ENCODE measurements at regions not wholly inside any gene's neighbourhood (a gene's known extent, or its start where the extent isn't known, plus 50 kb on each side); places are given as distances from the start of the nearest gene placed in this dataset.

DNA sequence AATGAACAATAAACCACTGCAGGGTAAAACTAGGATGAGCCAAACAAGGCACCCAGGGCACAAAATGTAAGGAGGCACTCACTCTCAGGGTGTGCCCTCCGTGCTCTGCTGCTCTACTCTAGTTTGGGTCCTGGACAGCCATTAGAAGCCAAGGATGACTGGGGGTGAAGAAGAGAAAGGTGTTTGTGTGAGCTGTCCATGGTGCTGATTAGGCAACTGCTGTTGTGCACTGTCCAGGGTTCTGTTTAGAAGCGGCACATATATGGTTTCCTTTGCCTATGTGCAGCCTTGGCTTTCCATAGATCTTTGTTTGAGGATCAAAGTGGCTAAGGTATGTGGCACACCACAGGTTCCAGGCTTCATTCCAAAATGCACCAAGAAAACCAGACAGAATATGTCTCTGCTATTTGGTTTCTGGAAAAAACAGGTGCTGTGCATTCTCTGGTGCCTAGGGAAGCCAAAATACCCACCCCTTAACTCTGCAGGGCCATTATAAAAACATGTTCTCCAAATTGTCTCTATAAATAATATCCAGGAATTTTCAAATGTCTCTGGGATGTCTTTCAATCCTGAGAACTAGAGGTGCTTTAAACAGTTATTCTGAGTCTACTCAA is 123.5 kb downstream of the CBLN1 start:
- Mint-ChIP-seq H3K27ac (no peak overlapping the region), H3K9me3 (peaks cover 16% of the 10 kb centered on the region), H3K4me1 (no peaks in the 10 kb centered on the region), H3K36me3 (no peaks in the 10 kb centered on the region), H3K27me3 (no peaks in the 10 kb centered on the region), H3K4me3 (no peak overlapping the region)

- Mint-ChIP-seq H3K36me3 (no peaks in the 10 kb centered on the region), H3K4me3 (no peak overlapping the region), H3K9me3 (peaks cover 31% of the 10 kb centered on the region), H3K4me1 (no peaks in the 10 kb centered on the region), H3K27ac (no peak overlapping the region), H3K27me3 (peaks cover 6% of the 10 kb centered on the region)
Observed at GRCh38 chr16:49150341-49150740, 131.3 kb downstream of the CBLN1 start.

GRCh38 chr16:49148410-49148809 is 133.2 kb downstream of the CBLN1 start:
- no peak overlapping the region for H3K27ac Mint-ChIP-seq
- peaks cover 6% of the 10 kb centered on the region for H3K27me3 Mint-ChIP-seq
- no peaks in the 10 kb centered on the region for H3K4me1 Mint-ChIP-seq
- H3K9me3 Mint-ChIP-seq, result peaks cover 25% of the 10 kb centered on the region
- no peak overlapping the region for H3K4me3 Mint-ChIP-seq
- H3K36me3 Mint-ChIP-seq, result no peaks in the 10 kb centered on the region

DNA sequence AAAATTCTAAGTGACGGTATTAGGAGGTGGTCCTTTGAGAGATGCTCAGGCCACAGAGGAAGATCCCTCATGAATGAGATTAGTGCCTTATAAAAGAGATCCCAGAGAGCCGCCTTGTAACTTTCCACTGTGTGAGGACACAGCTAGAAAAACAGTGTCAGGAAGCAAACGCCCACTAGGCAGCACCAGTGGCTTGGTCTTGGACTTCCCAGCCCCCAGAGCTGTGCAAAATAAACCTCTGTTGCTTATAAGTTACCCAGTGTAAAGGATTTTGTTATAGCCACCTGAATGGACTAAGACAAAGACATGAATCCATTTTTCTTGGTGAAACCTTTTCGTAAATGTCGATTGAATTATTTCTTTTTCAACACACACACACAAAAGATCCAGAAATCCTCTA is 141.0 kb downstream of the CBLN1 start:
- Mint-ChIP-seq H3K4me1 (no peaks in the 10 kb centered on the region), H3K27me3 (no peaks in the 10 kb centered on the region), H3K9me3 (peaks cover 1% of the 10 kb centered on the region), H3K4me3 (no peak overlapping the region), H3K27ac (no peak overlapping the region), H3K36me3 (no peaks in the 10 kb centered on the region)

DNA sequence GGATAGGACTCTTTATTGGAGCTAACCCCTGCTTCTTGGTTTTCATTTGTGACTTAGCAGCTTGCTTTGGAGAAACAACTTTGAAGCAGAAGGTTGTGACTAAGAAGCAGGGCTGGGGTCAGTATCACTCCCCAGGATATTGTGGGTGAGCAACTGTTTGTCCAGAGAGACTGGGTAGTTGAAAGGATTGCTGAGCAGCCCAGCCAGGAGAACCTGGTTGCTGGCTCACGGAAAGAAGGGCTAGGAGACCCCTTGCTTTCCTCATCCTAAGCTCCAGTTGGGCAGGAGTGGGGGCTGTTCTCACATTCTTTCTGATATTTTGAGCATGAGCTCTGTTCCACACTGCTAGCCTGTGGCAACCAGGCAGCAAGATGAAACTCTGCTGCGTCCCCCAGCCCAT is 151.2 kb downstream of the CBLN1 start:
- H3K9me3 Mint-ChIP-seq, result no peaks in the 10 kb centered on the region
- H3K36me3 Mint-ChIP-seq, result no peaks in the 10 kb centered on the region
- H3K27ac Mint-ChIP-seq, result no peak overlapping the region
- no peaks in the 10 kb centered on the region for H3K4me1 Mint-ChIP-seq
- H3K27me3 Mint-ChIP-seq, result no peaks in the 10 kb centered on the region
- H3K4me3 Mint-ChIP-seq, result no peak overlapping the region

DNA sequence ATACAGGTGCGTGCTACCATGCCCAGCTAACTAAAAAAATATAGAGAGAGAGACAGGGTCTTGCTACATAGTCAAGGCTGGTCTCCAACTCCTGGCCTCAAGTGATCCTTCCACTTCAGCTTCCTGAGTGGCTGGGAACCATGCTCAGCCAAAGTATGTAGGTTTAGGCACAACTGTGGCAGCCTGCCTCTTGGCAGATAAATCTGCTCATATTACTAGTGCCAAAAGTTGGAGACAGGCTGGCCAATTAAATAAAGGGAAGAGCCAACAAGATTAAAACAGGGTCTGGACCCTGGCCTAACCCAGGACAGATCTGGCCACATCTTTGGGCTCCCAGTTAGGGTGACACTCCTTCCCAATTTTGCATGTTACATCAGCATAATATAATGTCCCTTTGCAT is 151.7 kb downstream of the CBLN1 start:
- Mint-ChIP-seq H3K27me3 (no peaks in the 10 kb centered on the region), H3K9me3 (no peaks in the 10 kb centered on the region), H3K27ac (no peak overlapping the region), H3K36me3 (no peaks in the 10 kb centered on the region), H3K4me1 (no peaks in the 10 kb centered on the region), H3K4me3 (no peak overlapping the region)

DNA sequence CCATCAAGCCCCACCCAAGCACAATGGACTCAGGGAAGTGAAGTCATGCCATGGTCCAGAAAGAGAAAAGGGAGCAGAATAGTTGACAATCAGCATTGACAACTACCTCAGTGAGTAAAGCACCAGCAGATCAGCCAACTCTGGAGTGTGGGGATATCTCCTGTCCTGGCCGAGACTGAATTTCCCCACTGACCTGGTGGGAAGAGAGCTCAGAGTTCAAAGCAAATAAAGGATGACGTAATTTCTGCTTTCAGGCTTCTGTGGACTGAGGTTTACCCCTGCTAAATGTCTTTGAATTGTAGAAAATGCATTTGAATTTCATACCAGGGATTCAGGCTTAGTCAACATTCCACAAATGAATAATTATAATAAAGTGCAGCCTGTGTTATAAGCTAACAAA is 152.9 kb downstream of the CBLN1 start:
- Mint-ChIP-seq H3K36me3 (no peaks in the 10 kb centered on the region), H3K4me1 (no peaks in the 10 kb centered on the region), H3K27me3 (no peaks in the 10 kb centered on the region), H3K4me3 (no peak overlapping the region), H3K27ac (no peak overlapping the region), H3K9me3 (no peaks in the 10 kb centered on the region)

DNA sequence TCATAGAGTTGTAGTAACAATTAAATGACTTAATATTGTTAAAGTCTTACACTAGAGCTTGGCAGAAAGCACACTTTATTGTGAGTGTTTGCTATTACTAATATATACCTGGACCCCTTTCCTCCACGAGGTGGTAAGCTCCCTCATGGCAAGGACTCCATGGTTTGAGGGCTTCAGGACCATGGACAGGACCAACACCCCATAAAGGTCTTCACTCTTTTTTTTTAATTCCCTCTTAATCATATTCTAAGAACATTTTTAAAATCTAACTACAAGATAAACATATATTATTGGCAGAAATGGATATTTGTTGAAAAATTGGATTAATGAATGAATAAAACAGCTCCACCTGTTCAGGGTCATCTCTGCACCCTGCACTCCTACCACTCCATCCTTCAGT is 154.5 kb downstream of the CBLN1 start:
- H3K9me3 Mint-ChIP-seq, result no peaks in the 10 kb centered on the region
- no peak overlapping the region for H3K27ac Mint-ChIP-seq
- H3K36me3 Mint-ChIP-seq, result no peaks in the 10 kb centered on the region
- H3K4me3 Mint-ChIP-seq, result no peak overlapping the region
- H3K27me3 Mint-ChIP-seq, result no peaks in the 10 kb centered on the region
- no peaks in the 10 kb centered on the region for H3K4me1 Mint-ChIP-seq

DNA sequence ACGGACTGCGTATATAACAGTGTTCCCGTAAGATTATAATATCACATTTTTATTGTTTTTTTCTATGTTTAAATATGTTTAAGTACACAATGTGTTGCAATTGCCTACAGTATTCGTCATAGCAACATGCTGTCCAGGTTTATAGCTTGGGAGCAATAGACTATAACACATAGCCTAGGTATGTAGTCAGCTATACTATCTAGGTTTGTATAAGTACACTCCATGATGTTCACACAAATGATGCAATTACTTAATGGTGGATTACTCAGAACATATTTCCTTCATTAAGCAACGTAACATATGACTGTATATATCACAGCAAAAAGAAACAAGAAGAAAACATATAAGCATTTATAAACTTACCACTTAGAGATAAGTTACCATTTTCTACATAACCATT is 160.0 kb downstream of the CBLN1 start:
- H3K4me1 Mint-ChIP-seq, result no peaks in the 10 kb centered on the region
- no peaks in the 10 kb centered on the region for H3K9me3 Mint-ChIP-seq
- H3K36me3 Mint-ChIP-seq, result no peaks in the 10 kb centered on the region
- H3K27ac Mint-ChIP-seq, result no peak overlapping the region
- no peaks in the 10 kb centered on the region for H3K27me3 Mint-ChIP-seq
- H3K4me3 Mint-ChIP-seq, result no peak overlapping the region

DNA sequence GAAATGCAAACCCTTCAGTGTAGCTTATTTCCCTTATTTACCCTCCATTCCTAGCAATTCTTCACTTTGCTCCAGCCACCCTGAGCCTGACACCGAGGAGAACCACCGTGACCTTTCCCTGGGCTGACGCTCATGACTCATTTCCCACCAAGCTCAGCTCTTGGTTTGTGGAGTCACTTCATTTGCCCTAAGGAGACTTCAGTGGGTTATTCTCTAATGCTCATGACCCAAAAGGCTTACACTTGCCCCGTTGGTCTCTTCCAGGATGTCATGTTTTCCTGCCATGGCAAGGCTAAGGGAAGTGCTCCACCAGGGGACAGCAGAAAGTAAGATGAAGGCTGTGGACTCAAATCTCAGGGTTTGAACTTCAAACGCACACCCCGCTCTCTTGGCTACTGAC is 161.0 kb downstream of the CBLN1 start:
- Mint-ChIP-seq H3K4me1 (no peaks in the 10 kb centered on the region), H3K36me3 (no peaks in the 10 kb centered on the region), H3K4me3 (no peak overlapping the region), H3K27ac (no peak overlapping the region), H3K9me3 (no peaks in the 10 kb centered on the region), H3K27me3 (no peaks in the 10 kb centered on the region)

DNA sequence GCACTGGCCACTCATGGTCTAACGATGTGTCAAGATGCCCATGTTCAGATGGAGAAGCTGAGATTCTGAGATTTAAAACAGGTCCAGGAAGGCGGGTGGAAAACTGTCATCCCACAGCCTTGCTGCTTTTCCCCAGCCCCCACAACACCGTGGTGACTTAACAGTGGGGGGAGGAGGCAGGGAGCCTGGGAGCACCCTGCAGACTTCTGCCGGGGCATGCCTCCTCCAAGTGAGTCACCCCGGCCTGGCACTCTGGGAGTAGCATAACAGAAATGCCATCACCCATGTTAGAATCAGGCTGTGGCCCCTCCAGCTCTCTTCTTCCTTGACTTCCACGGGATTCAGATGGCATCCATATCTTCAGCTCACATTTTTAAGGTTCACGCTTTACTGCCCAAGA is 164.8 kb downstream of the CBLN1 start:
- Mint-ChIP-seq H3K27me3 (no peaks in the 10 kb centered on the region), H3K4me1 (no peaks in the 10 kb centered on the region), H3K4me3 (no peak overlapping the region), H3K9me3 (no peaks in the 10 kb centered on the region), H3K36me3 (no peaks in the 10 kb centered on the region), H3K27ac (no peak overlapping the region)

- Mint-ChIP-seq H3K27ac (no peak overlapping the region), H3K9me3 (no peaks in the 10 kb centered on the region), H3K4me1 (no peaks in the 10 kb centered on the region), H3K36me3 (no peaks in the 10 kb centered on the region), H3K27me3 (peaks cover 4% of the 10 kb centered on the region), H3K4me3 (no peak overlapping the region)
Observed at GRCh38 chr16:49115956-49116355, 165.7 kb downstream of the CBLN1 start.

GRCh38 chr16:49112754-49113153 is 168.9 kb downstream of the CBLN1 start:
- no peak overlapping the region for H3K4me3 Mint-ChIP-seq
- no peaks in the 10 kb centered on the region for H3K9me3 Mint-ChIP-seq
- no peaks in the 10 kb centered on the region for H3K4me1 Mint-ChIP-seq
- no peaks in the 10 kb centered on the region for H3K36me3 Mint-ChIP-seq
- no peak overlapping the region for H3K27ac Mint-ChIP-seq
- H3K27me3 Mint-ChIP-seq, result peaks cover 4% of the 10 kb centered on the region

DNA sequence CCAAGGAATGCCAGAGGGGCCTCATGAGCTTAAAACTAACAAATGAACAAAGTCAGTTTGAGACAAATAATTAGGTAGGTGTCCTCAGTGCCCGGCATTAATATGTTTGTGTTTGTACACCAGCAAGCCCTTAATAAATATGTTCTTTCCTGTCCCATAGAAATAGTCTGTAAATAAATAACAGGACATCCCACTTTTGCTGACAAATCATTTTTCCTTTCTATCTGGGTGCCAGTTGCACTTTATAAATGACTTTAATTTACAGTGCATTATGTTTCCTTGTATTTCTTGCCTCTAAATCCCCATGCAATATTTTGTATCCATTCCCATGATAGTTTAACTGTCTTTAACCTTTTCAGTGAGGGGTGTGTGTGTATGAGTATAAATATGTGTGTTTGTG is 170.3 kb downstream of the CBLN1 start:
- Mint-ChIP-seq H3K9me3 (no peaks in the 10 kb centered on the region), H3K36me3 (no peaks in the 10 kb centered on the region), H3K4me1 (no peaks in the 10 kb centered on the region), H3K27me3 (peaks cover 4% of the 10 kb centered on the region), H3K27ac (no peak overlapping the region), H3K4me3 (no peak overlapping the region)

GRCh38 chr16:49108611-49109010 is 173.0 kb downstream of the CBLN1 start:
- Mint-ChIP-seq H3K4me3 (no peak overlapping the region), H3K27ac (no peak overlapping the region), H3K36me3 (no peaks in the 10 kb centered on the region), H3K27me3 (peaks cover 4% of the 10 kb centered on the region), H3K4me1 (no peaks in the 10 kb centered on the region), H3K9me3 (no peaks in the 10 kb centered on the region)

GRCh38 chr16:49103298-49103697 is 178.3 kb downstream of the CBLN1 start:
- Mint-ChIP-seq H3K4me1 (no peaks in the 10 kb centered on the region), H3K4me3 (no peak overlapping the region), H3K9me3 (no peaks in the 10 kb centered on the region), H3K27ac (no peak overlapping the region), H3K36me3 (no peaks in the 10 kb centered on the region), H3K27me3 (no peaks in the 10 kb centered on the region)

DNA sequence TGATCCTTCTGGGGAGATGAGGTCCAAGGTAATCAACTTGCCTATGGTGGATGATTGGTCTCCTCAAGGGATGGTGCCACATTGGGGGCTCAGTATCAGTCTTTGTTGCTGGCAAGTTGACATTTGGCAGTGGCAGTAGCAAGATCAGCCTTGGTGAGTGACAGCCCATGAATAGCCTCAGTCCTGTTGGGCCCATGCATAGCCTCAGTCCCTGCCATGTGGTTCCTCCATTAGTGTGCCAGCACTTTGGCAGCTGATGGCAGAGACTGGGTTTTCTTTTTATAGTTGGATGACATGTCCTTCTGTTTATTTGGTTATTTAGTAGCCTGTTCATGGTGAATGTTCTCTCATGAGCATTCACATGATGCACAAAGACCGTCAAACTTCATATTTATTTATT is 179.6 kb downstream of the CBLN1 start:
- no peaks in the 10 kb centered on the region for H3K27me3 Mint-ChIP-seq
- H3K36me3 Mint-ChIP-seq, result no peaks in the 10 kb centered on the region
- no peak overlapping the region for H3K4me3 Mint-ChIP-seq
- no peaks in the 10 kb centered on the region for H3K4me1 Mint-ChIP-seq
- no peaks in the 10 kb centered on the region for H3K9me3 Mint-ChIP-seq
- no peak overlapping the region for H3K27ac Mint-ChIP-seq

All from activated naive CD4-positive, alpha-beta T cell treated with anti-CD3 and anti-CD28 coated beads, Interleukin-2, amount 50 U/mL, for 24 hours (primary cell).